GM21619 (cell line): ENCODE measurements at regions not wholly inside any gene's neighbourhood (a gene's known extent, or its start where the extent isn't known, plus 50 kb on each side); places are given as distances from the start of the nearest gene placed in this dataset.

Source experiments
- ATAC-seq: cut with Tn5 transposase; IDR thresholded peaks from one replicate; pipeline ENCODE4 v1.9.1; 2021; ENCODE audit not compliant: unreplicated experiment

- ATAC-seq = no peak
Measured at GRCh38 chr18:28712172-28712571, 535.2 kb upstream of the CDH2 start.

- no peak for ATAC-seq
Measured at GRCh38 chr18:28711096-28711495, 534.2 kb upstream of the CDH2 start.

DNA sequence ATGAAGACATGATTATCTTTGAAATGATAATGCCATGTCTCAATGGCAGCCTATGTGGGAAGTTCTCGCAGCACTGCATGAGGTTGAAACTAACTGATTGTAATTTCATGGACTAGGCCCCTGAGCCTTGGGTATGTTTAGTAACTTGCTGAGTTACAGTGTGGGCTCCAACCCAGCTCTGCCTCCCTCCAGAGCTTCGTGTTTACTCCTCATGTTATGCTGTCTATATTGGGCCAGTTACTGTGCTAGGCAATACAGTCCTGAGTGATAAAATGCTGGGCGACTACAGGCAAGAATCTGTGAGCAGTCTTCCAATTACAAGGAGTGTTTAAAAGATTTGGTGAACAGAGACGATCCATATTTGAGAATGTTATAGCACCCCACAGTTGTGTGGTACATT lies 530.1 kb upstream of the CDH2 start:
- ATAC-seq = no peak

- no peak for ATAC-seq
Measured at GRCh38 chr18:28706397-28706796, 529.5 kb upstream of the CDH2 start.

GRCh38 chr18:28705482-28705881 lies 528.6 kb upstream of the CDH2 start:
- ATAC-seq = no peak

- no peak for ATAC-seq
Measured at GRCh38 chr18:28692337-28692736, 515.4 kb upstream of the CDH2 start.

GRCh38 chr18:28691496-28691840 lies 514.5 kb upstream of the CDH2 start:
- no peak for ATAC-seq

DNA sequence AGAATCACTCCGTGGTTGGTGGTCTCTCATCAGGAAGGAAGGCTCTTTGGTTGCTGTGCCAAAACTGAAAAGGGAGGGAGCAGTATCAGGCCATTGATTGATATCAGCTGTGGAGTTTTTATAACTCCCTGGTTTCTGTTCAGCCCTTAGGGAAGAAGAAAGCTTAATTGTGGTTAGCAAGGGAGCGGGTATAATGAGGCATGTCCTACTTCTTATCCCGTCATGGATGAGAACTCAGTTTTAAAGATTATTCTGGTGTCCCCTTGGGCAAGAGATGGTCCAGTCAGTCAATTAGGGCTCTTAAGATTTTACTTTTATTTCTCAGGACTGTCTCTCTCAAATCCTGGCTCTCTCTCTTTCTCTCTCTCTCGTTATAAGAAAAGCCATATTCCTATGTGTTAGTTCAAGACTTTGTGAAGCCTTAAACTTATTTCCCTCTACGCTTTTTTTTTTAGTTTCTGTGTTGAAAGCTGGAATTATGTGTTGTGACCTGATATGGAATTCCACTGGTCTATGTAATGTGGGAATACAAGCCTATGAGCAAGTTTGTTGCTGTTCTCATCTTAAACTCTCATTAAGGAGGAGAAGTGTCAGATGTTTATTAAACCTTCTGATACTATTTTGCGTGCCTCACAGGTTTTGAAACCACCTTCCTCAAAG lies 514.0 kb upstream of the CDH2 start:
- ATAC-seq = no peak

GRCh38 chr18:28690100-28690499 lies 513.2 kb upstream of the CDH2 start:
- ATAC-seq = no peak

GRCh38 chr18:28689588-28689987 lies 512.7 kb upstream of the CDH2 start:
- ATAC-seq = no peak

GRCh38 chr18:28684746-28685355 lies 507.9 kb upstream of the CDH2 start:
- ATAC-seq = no peak

DNA sequence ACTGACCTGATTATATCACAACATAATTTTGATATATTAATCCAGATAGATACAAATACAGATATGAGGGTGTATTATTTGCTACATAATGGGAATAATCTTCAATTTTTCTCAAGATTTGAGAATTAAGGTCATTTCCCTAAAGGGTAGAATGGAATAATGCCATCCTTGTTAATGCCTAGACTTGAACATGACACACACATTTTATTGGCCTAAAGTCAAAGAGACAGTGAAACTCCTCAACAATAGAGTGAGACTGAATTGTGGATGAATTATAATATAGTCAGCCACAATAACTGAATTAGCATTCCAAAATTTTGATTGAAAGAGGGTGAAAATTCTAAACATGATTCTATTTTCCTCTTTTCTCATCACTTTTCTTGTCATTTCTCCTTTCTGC lies 506.0 kb upstream of the CDH2 start:
- ATAC-seq = no peak

DNA sequence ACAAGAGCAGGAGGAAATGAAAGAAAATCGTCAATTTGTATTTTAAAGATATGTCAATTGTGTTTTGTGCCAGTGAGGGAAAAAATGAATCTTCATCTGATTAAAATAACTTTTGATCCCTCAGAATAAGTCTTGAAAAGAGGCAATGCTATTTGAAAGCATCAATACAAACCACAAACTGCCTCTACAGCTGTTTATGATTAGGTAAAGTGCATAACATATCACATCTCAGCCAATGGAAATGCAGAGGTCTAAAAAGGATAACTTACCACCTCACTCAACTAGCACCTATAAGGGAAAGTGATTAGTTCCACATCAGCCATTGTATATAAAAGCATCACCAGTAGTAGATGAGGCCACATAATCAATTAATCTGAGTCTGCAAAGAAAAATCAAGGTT lies 492.2 kb upstream of the CDH2 start:
- no peak for ATAC-seq

GRCh38 chr18:28666216-28666615 lies 489.3 kb upstream of the CDH2 start:
- no peak for ATAC-seq

GRCh38 chr18:28657961-28658360 lies 481.0 kb upstream of the CDH2 start:
- no peak for ATAC-seq

GRCh38 chr18:28652654-28653053 lies 475.7 kb upstream of the CDH2 start:
- ATAC-seq = no peak

- ATAC-seq = no peak
Measured at GRCh38 chr18:28651298-28651697, 474.4 kb upstream of the CDH2 start.

- ATAC-seq = no peak
Measured at GRCh38 chr18:28650860-28651259, 473.9 kb upstream of the CDH2 start.

DNA sequence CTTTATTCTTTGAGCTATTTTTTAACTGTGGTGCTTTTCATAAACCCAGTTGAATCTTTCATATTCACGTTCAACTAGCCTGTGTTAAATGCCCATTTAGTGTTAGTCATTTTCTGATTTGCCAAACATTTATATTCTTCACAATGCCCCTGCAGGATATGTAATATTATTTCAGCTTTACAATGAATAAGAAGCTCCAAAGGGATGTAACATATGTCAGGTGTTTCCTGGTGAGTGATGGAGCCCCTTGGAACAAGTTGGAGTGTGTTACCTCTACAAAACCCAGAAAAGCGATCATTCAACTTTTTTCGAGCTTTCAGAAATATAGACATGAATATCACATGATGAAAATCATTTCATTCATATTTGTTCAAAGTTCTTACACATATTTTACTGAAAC lies 471.0 kb upstream of the CDH2 start:
- ATAC-seq = no peak

DNA sequence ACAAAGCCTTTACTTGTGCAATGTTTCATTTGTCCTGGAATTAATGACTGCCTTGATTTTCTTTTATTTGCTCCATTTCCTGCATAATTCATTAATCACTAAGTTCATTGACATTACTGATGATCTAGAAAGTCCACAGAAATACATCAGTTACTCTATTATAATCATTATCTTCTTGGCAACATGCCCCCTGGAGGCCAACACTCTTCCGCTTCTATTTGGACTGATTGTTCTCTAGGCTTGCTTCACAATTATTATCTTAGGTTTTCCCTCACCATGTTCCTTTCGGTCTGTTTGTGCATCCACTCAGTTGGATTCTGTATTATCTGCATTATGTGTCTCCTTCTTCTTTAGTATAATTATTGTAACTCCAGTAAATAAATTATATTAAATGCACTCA lies 461.0 kb upstream of the CDH2 start:
- ATAC-seq = no peak

- no peak for ATAC-seq
Measured at GRCh38 chr18:28635530-28635929, 458.6 kb upstream of the CDH2 start.

DNA sequence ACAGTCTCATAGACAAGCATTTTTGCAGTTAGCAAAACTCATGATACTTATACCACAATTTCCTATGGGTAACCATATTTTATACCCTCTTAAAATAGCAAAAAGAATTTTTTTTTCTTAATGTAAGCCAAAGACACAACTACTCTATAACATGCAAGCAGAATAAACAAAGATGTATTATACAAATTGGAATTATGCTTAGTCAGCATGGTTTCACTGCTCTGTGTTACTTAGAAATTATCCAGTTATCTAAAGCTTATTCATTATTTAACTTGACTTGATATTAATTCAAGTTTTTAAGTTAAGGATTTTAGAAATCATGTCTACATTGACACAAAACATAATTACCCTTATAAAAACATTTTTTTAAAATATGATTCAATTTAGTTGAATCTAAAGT lies 449.8 kb upstream of the CDH2 start:
- no peak for ATAC-seq

DNA sequence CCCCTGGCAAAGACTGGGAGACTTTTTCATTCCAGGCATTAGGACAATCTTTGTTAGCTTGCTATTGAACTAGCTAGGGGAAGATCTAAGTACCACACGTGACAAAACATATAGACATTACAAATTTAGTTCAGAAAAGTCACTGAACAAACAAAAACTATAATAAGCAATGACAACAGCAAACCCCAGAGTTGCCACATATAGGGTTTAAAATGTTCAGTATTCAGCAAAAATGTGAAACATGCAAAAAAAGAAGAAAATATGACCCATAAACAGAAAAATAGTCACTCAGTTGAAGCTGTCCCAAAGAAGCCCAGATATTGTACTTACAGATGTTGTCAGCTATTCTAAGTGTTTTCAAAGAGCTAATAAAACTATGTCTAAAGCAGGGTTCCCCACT lies 431.1 kb upstream of the CDH2 start:
- no peak for ATAC-seq
